ENCODE measurements at regions not wholly inside any gene's neighbourhood (a gene's known extent, or its start where the extent isn't known, plus 50 kb on each side); places are given as distances from the start of the nearest gene placed in this dataset.

DNA sequence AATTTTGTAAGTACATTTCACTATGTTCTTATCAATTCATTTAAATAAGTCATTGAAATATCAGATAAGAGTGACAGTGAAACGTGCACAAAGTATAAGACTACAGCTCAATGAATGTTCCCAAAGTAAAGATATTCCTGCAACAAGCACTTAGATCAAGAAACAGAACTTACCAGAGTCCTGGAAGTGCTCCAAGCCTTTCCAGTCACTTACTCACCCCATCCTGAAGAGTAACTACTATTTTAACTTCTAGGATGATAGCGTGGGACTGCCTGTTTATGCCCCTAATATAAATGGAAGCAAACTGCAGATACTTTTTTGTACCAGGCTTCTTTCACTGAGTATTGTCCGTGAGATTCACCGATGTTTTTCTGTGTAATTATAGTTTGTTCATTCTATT lies 768.9 kb downstream of the SLC4A3 start:
- TF ChIP-seq, protein P1, sequence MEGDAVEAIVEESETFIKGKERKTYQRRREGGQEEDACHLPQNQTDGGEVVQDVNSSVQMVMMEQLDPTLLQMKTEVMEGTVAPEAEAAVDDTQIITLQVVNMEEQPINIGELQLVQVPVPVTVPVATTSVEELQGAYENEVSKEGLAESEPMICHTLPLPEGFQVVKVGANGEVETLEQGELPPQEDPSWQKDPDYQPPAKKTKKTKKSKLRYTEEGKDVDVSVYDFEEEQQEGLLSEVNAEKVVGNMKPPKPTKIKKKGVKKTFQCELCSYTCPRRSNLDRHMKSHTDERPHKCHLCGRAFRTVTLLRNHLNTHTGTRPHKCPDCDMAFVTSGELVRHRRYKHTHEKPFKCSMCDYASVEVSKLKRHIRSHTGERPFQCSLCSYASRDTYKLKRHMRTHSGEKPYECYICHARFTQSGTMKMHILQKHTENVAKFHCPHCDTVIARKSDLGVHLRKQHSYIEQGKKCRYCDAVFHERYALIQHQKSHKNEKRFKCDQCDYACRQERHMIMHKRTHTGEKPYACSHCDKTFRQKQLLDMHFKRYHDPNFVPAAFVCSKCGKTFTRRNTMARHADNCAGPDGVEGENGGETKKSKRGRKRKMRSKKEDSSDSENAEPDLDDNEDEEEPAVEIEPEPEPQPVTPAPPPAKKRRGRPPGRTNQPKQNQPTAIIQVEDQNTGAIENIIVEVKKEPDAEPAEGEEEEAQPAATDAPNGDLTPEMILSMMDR (IDR thresholded peaks at IDR 0.05 in 2 of 3, conservative IDR thresholded peaks at IDR 0.05 in 1 of 3; ENCODE audit: insufficient read depth in 2 of 3, low read depth in 1 of 3, low read length in 3 of 3) = no peak
- TF ChIP-seq NFE2 (IDR thresholded peaks at IDR 0.05; ENCODE audit: low read depth) = no peak
- TF ChIP-seq, protein P2, sequence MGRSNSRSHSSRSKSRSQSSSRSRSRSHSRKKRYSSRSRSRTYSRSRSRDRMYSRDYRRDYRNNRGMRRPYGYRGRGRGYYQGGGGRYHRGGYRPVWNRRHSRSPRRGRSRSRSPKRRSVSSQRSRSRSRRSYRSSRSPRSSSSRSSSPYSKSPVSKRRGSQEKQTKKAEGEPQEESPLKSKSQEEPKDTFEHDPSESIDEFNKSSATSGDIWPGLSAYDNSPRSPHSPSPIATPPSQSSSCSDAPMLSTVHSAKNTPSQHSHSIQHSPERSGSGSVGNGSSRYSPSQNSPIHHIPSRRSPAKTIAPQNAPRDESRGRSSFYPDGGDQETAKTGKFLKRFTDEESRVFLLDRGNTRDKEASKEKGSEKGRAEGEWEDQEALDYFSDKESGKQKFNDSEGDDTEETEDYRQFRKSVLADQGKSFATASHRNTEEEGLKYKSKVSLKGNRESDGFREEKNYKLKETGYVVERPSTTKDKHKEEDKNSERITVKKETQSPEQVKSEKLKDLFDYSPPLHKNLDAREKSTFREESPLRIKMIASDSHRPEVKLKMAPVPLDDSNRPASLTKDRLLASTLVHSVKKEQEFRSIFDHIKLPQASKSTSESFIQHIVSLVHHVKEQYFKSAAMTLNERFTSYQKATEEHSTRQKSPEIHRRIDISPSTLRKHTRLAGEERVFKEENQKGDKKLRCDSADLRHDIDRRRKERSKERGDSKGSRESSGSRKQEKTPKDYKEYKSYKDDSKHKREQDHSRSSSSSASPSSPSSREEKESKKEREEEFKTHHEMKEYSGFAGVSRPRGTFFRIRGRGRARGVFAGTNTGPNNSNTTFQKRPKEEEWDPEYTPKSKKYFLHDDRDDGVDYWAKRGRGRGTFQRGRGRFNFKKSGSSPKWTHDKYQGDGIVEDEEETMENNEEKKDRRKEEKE (IDR thresholded peaks at IDR 0.05; ENCODE audit: borderline replicate concordance in 1 of 2, control insufficient read depth in 1 of 2, low read depth in 2 of 2, low read length in 1 of 2) = no peak
- TF ChIP-seq HLTF (IDR thresholded peaks at IDR 0.05) = no peak
- TF ChIP-seq, protein P3, sequence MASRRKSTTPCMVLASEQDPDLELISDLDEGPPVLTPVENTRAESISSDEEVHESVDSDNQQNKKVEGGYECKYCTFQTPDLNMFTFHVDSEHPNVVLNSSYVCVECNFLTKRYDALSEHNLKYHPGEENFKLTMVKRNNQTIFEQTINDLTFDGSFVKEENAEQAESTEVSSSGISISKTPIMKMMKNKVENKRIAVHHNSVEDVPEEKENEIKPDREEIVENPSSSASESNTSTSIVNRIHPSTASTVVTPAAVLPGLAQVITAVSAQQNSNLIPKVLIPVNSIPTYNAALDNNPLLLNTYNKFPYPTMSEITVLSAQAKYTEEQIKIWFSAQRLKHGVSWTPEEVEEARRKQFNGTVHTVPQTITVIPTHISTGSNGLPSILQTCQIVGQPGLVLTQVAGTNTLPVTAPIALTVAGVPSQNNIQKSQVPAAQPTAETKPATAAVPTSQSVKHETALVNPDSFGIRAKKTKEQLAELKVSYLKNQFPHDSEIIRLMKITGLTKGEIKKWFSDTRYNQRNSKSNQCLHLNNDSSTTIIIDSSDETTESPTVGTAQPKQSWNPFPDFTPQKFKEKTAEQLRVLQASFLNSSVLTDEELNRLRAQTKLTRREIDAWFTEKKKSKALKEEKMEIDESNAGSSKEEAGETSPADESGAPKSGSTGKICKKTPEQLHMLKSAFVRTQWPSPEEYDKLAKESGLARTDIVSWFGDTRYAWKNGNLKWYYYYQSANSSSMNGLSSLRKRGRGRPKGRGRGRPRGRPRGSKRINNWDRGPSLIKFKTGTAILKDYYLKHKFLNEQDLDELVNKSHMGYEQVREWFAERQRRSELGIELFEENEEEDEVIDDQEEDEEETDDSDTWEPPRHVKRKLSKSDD (conservative IDR thresholded peaks at IDR 0.05; ENCODE audit: low read length) = no peak
- no peak for TF ChIP-seq ESRRA (IDR thresholded peaks at IDR 0.05; ENCODE audit: borderline replicate concordance, low read depth)
- TF ChIP-seq POLR2A (conservative IDR thresholded peaks at IDR 0.05) = no peak
- TF ChIP-seq CBX3 (IDR thresholded peaks at IDR 0.05; ENCODE audit: borderline replicate concordance in 1 of 2, low read length in 2 of 2) = no peak
- TF ChIP-seq ZNF431 (CRISPR knock-in tag; IDR thresholded peaks at IDR 0.05) = no peak
- no peak for TF ChIP-seq SMARCC2 (IDR thresholded peaks at IDR 0.05; ENCODE audit: low read depth)
- no peak for TF ChIP-seq ZKSCAN1 (IDR thresholded peaks at IDR 0.05; ENCODE audit: low read depth, low read length)
- no peak for TF ChIP-seq TCF7L2 (IDR thresholded peaks at IDR 0.05; ENCODE audit: low read depth, low read length)

Data from K562 (cell line).